ENCODE measurements at regions not wholly inside any gene's neighbourhood (a gene's known extent, or its start where the extent isn't known, plus 50 kb on each side); places are given as distances from the start of the nearest gene placed in this dataset.
"Not testable (repeated sequence)": the region's sequence is repeated elsewhere in the genome, so short reads cannot be mapped to it uniquely, and the experiment has no call there.

- Histone ChIP-seq H3K4me3 (no peak overlapping the region), H3K9me3 (no peaks in the 10 kb centered on the region), H3K27ac (no peak overlapping the region), H4K20me1 (no peaks in the 10 kb centered on the region), H3K4me2 (no peak overlapping the region), H3K27me3 (no peaks in the 10 kb centered on the region), H3K9ac (no peak overlapping the region), H3K36me3 (no peaks in the 10 kb centered on the region), H3K4me1 (no peaks in the 10 kb centered on the region)
- TF ChIP-seq Cebpa-rat (IDR thresholded peaks at IDR 0.05) = no peak
Observed at GRCh38 chr7:116394106-116394505, 105.4 kb upstream of the CAV2 start.

- Histone ChIP-seq H3K4me1 (no peaks in the 10 kb centered on the region), H3K27me3 (no peaks in the 10 kb centered on the region), H4K20me1 (no peaks in the 10 kb centered on the region), H3K9me3 (no peaks in the 10 kb centered on the region), H3K4me3 (no peak overlapping the region), H3K9ac (no peak overlapping the region), H3K36me3 (no peaks in the 10 kb centered on the region), H3K4me2 (no peak overlapping the region), H3K27ac (no peak overlapping the region)
- TF ChIP-seq Cebpa-rat (IDR thresholded peaks at IDR 0.05) = no peak
Observed at GRCh38 chr7:116395141-116395791, 104.3 kb upstream of the CAV2 start.

- H3K4me3 ChIP-seq = no peak overlapping the region
- no peaks in the 10 kb centered on the region for H3K27me3 ChIP-seq
- no peak for TF ChIP-seq Cebpa-rat (IDR thresholded peaks at IDR 0.05)
- H3K9ac ChIP-seq = no peak overlapping the region
- H3K27ac ChIP-seq = no peak overlapping the region
- H3K9me3 ChIP-seq = no peaks in the 10 kb centered on the region
- H3K4me1 ChIP-seq = no peaks in the 10 kb centered on the region
- no peaks in the 10 kb centered on the region for H4K20me1 ChIP-seq
- no peaks in the 10 kb centered on the region for H3K36me3 ChIP-seq
- H3K4me2 ChIP-seq = no peak overlapping the region
Observed at GRCh38 chr7:116398672-116399071, 100.9 kb upstream of the CAV2 start.

GRCh38 chr7:116399819-116400218 lies 99.7 kb upstream of the CAV2 start:
- Histone ChIP-seq H3K4me2 (no peak overlapping the region), H3K4me3 (no peak overlapping the region), H3K27me3 (no peaks in the 10 kb centered on the region), H3K4me1 (no peaks in the 10 kb centered on the region), H3K27ac (no peak overlapping the region), H3K9me3 (no peaks in the 10 kb centered on the region), H3K36me3 (no peaks in the 10 kb centered on the region), H4K20me1 (no peaks in the 10 kb centered on the region), H3K9ac (no peak overlapping the region)
- no peak for TF ChIP-seq Cebpa-rat (IDR thresholded peaks at IDR 0.05)

GRCh38 chr7:116400522-116400921 lies 99.0 kb upstream of the CAV2 start:
- no peaks in the 10 kb centered on the region for H3K4me1 ChIP-seq
- H3K27ac ChIP-seq = no peak overlapping the region
- no peak for TF ChIP-seq Cebpa-rat (IDR thresholded peaks at IDR 0.05)
- H3K36me3 ChIP-seq = no peaks in the 10 kb centered on the region
- H3K9me3 ChIP-seq = no peaks in the 10 kb centered on the region
- H3K4me2 ChIP-seq = no peak overlapping the region
- no peak overlapping the region for H3K4me3 ChIP-seq
- no peak overlapping the region for H3K9ac ChIP-seq
- H3K27me3 ChIP-seq = no peaks in the 10 kb centered on the region
- no peaks in the 10 kb centered on the region for H4K20me1 ChIP-seq

GRCh38 chr7:116401711-116402110 lies 97.8 kb upstream of the CAV2 start:
- no peaks in the 10 kb centered on the region for H4K20me1 ChIP-seq
- no peak overlapping the region for H3K4me3 ChIP-seq
- no peaks in the 10 kb centered on the region for H3K36me3 ChIP-seq
- no peak overlapping the region for H3K27ac ChIP-seq
- H3K4me2 ChIP-seq = no peak overlapping the region
- no peak overlapping the region for H3K9ac ChIP-seq
- H3K27me3 ChIP-seq = no peaks in the 10 kb centered on the region
- TF ChIP-seq Cebpa-rat (IDR thresholded peaks at IDR 0.05) = no peak
- H3K4me1 ChIP-seq = no peaks in the 10 kb centered on the region
- no peaks in the 10 kb centered on the region for H3K9me3 ChIP-seq

- no peak overlapping the region for H3K4me2 ChIP-seq
- no peak overlapping the region for H3K4me3 ChIP-seq
- H3K4me1 ChIP-seq = no peaks in the 10 kb centered on the region
- no peak for TF ChIP-seq Cebpa-rat (IDR thresholded peaks at IDR 0.05)
- no peak overlapping the region for H3K9ac ChIP-seq
- H3K27ac ChIP-seq = no peak overlapping the region
- no peaks in the 10 kb centered on the region for H4K20me1 ChIP-seq
- H3K36me3 ChIP-seq = no peaks in the 10 kb centered on the region
- H3K27me3 ChIP-seq = no peaks in the 10 kb centered on the region
- no peaks in the 10 kb centered on the region for H3K9me3 ChIP-seq
Observed at GRCh38 chr7:116403265-116403664, 96.3 kb upstream of the CAV2 start.

GRCh38 chr7:116404389-116404788 lies 95.1 kb upstream of the CAV2 start:
- Histone ChIP-seq H3K27ac (no peak overlapping the region), H3K4me3 (no peak overlapping the region), H3K4me2 (no peak overlapping the region), H4K20me1 (no peaks in the 10 kb centered on the region), H3K9me3 (no peaks in the 10 kb centered on the region), H3K27me3 (no peaks in the 10 kb centered on the region), H3K36me3 (no peaks in the 10 kb centered on the region), H3K9ac (no peak overlapping the region), H3K4me1 (no peaks in the 10 kb centered on the region)
- TF ChIP-seq Cebpa-rat (IDR thresholded peaks at IDR 0.05) = no peak

GRCh38 chr7:116405810-116406209 lies 93.7 kb upstream of the CAV2 start:
- Histone ChIP-seq H3K9ac (no peak overlapping the region), H3K27ac (no peak overlapping the region), H3K36me3 (no peaks in the 10 kb centered on the region), H4K20me1 (no peaks in the 10 kb centered on the region), H3K27me3 (no peaks in the 10 kb centered on the region), H3K4me2 (no peak overlapping the region), H3K4me3 (no peak overlapping the region), H3K9me3 (no peaks in the 10 kb centered on the region), H3K4me1 (no peaks in the 10 kb centered on the region)
- no peak for TF ChIP-seq Cebpa-rat (IDR thresholded peaks at IDR 0.05)

GRCh38 chr7:116407165-116407564 lies 92.4 kb upstream of the CAV2 start:
- Histone ChIP-seq H3K27ac (no peak overlapping the region), H3K27me3 (no peaks in the 10 kb centered on the region), H3K36me3 (no peaks in the 10 kb centered on the region), H3K4me1 (no peaks in the 10 kb centered on the region), H4K20me1 (no peaks in the 10 kb centered on the region), H3K4me3 (no peak overlapping the region), H3K9ac (no peak overlapping the region), H3K4me2 (no peak overlapping the region), H3K9me3 (no peaks in the 10 kb centered on the region)
- TF ChIP-seq Cebpa-rat (IDR thresholded peaks at IDR 0.05) = no peak

- H4K20me1 ChIP-seq = no peaks in the 10 kb centered on the region
- H3K36me3 ChIP-seq = no peaks in the 10 kb centered on the region
- H3K27me3 ChIP-seq = no peaks in the 10 kb centered on the region
- H3K27ac ChIP-seq = no peak overlapping the region
- H3K4me3 ChIP-seq = no peak overlapping the region
- no peaks in the 10 kb centered on the region for H3K4me1 ChIP-seq
- H3K4me2 ChIP-seq = no peak overlapping the region
- TF ChIP-seq Cebpa-rat (IDR thresholded peaks at IDR 0.05) = no peak
- no peak overlapping the region for H3K9ac ChIP-seq
- no peaks in the 10 kb centered on the region for H3K9me3 ChIP-seq
Observed at GRCh38 chr7:116408166-116408565, 91.4 kb upstream of the CAV2 start.

GRCh38 chr7:116408831-116409453 lies 90.6 kb upstream of the CAV2 start:
- H3K4me3 ChIP-seq, H3K27ac ChIP-seq, H3K4me1 ChIP-seq, H3K27me3 ChIP-seq, H4K20me1 ChIP-seq, H3K9me3 ChIP-seq, H3K4me2 ChIP-seq, H3K36me3 ChIP-seq, H3K9ac ChIP-seq: not testable (repeated sequence)

- not testable (repeated sequence) for H3K36me3 ChIP-seq, H3K4me3 ChIP-seq, H3K9me3 ChIP-seq, H3K4me1 ChIP-seq, H3K27ac ChIP-seq, H4K20me1 ChIP-seq, H3K4me2 ChIP-seq, H3K27me3 ChIP-seq, H3K9ac ChIP-seq
Observed at GRCh38 chr7:116410694-116411093, 88.8 kb upstream of the CAV2 start.

Data from BLaER1 (cell line).